GM18519 (cell line): ENCODE measurements at regions not wholly inside any gene's neighbourhood (a gene's known extent, or its start where the extent isn't known, plus 50 kb on each side); places are given as distances from the start of the nearest gene placed in this dataset.
"Not testable (repeated sequence)": the region's sequence is repeated elsewhere in the genome, so short reads cannot be mapped to it uniquely, and the experiment has no call there.

Source experiments
- ATAC-seq: cut with Tn5 transposase; IDR thresholded peaks from one replicate; pipeline ENCODE4 v1.9.1; 2021; ENCODE audit warnings: mild to moderate bottlenecking, moderate library complexity; ENCODE audit not compliant: unreplicated experiment, low FRiP score

GRCh38 chr20:12702312-12702711 is 306.5 kb upstream of the SPTLC3 start:
- no peak for ATAC-seq

- no peak for ATAC-seq
Measured at GRCh38 chr20:12715371-12715770, 293.4 kb upstream of the SPTLC3 start.

- ATAC-seq: no peak
Measured at GRCh38 chr20:12715991-12716680, 292.6 kb upstream of the SPTLC3 start.

GRCh38 chr20:12717061-12717460 is 291.7 kb upstream of the SPTLC3 start:
- ATAC-seq: no peak

GRCh38 chr20:12718619-12719018 is 290.2 kb upstream of the SPTLC3 start:
- ATAC-seq: no peak

- ATAC-seq: no peak
Measured at GRCh38 chr20:12721636-12722035, 287.1 kb upstream of the SPTLC3 start.

- no peak for ATAC-seq
Measured at GRCh38 chr20:12722091-12722490, 286.7 kb upstream of the SPTLC3 start.

GRCh38 chr20:12723811-12724210 is 285.0 kb upstream of the SPTLC3 start:
- no peak for ATAC-seq

GRCh38 chr20:12728782-12729181 is 280.0 kb upstream of the SPTLC3 start:
- no peak for ATAC-seq

GRCh38 chr20:12729326-12729725 is 279.4 kb upstream of the SPTLC3 start:
- ATAC-seq: no peak

- no peak for ATAC-seq
Measured at GRCh38 chr20:12733811-12734210, 275.0 kb upstream of the SPTLC3 start.

- ATAC-seq: no peak
Measured at GRCh38 chr20:12737497-12737896, 271.3 kb upstream of the SPTLC3 start.

GRCh38 chr20:12737900-12738299 is 270.9 kb upstream of the SPTLC3 start:
- no peak for ATAC-seq

- ATAC-seq: no peak
Measured at GRCh38 chr20:12740647-12741046, 268.1 kb upstream of the SPTLC3 start.

GRCh38 chr20:12744037-12744436 is 264.7 kb upstream of the SPTLC3 start:
- ATAC-seq: no peak

GRCh38 chr20:12748359-12748994 is 260.3 kb upstream of the SPTLC3 start:
- no peak for ATAC-seq

GRCh38 chr20:12750221-12750620 is 258.6 kb upstream of the SPTLC3 start:
- ATAC-seq: no peak

GRCh38 chr20:12752900-12753693 is 255.7 kb upstream of the SPTLC3 start:
- not testable (repeated sequence) for ATAC-seq

- not testable (repeated sequence) for ATAC-seq
Measured at GRCh38 chr20:12753742-12754141, 255.0 kb upstream of the SPTLC3 start.

GRCh38 chr20:12759493-12759892 is 249.3 kb upstream of the SPTLC3 start:
- not testable (repeated sequence) for ATAC-seq

GRCh38 chr20:12762725-12763124 is 246.0 kb upstream of the SPTLC3 start:
- no peak for ATAC-seq
